ENCODE measurements at regions not wholly inside any gene's neighbourhood (a gene's known extent, or its start where the extent isn't known, plus 50 kb on each side); places are given as distances from the start of the nearest gene placed in this dataset.

DNA sequence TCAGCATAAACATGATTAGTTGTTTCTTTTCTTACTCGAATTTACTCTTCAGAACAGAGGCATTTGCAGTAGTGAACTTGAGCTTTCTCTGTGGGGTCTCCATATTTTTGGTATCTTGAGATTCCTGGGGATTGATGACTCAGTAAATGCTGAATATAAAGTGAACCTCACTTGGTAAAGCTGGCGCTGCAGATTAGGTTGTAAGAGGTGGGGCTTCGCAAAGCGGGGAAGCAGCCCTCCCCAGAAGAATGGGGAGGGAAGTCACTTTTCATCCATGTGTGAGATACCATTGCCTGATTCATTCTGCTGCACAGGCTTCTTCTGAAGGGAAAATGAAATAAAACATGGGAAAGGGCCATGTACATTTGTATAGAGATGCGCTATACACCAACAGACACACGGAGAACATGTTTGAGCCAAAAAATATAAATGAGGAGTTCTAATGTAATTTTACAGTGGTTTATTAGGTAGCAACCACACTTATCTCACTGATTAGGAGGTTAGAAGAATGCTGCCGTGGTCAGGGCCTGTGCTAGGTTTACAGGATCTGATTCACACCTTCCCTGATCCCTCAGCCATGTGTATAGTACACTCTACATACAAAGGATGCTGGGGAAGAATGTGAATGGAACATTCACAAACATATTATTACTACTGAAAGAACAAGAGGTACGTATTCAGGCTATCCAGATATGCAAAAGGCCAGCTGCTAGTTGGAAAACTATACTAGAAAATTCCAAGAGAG is 63.5 kb downstream of the DNTTIP2 start:
- ATAC-seq (ENCODE audit: low read depth in 2 of 2) (no peak), DNase-seq (no peak)
- H3K9me3 Mint-ChIP-seq: peaks cover 0 to 2% (median 0%) of the 10 kb centered on the region in 7 donors
- H3K27ac Mint-ChIP-seq: no peak overlapping the region
- H3K4me3 Mint-ChIP-seq: no peak overlapping the region
- Histone ChIP-seq H3K9me3 (ENCODE audit: control insufficient read depth in 2 of 2, low read length in 2 of 2) (no peaks in the 10 kb centered on the region), H3K36me3 (ENCODE audit: control insufficient read depth, insufficient read depth, low read length) (no peaks in the 10 kb centered on the region), H3K27ac (ENCODE audit: insufficient read depth, low read length, poor library complexity, severe bottlenecking) (no peak overlapping the region), H3K4me1 (ENCODE audit: control insufficient read depth, insufficient read depth, low read length, poor library complexity, severe bottlenecking) (peaks cover 6% of the 10 kb centered on the region), H3K27me3 (ENCODE audit: control insufficient read depth, insufficient read depth, low read length) (no peaks in the 10 kb centered on the region), H3K4me3 (ENCODE audit: low read depth, low read length) (no peak overlapping the region)
- peaks cover 0 to 16% (median 8%) of the 10 kb centered on the region in 4 donors for H3K4me1 Mint-ChIP-seq
- H3K27me3 Mint-ChIP-seq: peaks cover 4% of the 10 kb centered on the region
- H3K36me3 Mint-ChIP-seq: no peaks in the 10 kb centered on the region

DNA sequence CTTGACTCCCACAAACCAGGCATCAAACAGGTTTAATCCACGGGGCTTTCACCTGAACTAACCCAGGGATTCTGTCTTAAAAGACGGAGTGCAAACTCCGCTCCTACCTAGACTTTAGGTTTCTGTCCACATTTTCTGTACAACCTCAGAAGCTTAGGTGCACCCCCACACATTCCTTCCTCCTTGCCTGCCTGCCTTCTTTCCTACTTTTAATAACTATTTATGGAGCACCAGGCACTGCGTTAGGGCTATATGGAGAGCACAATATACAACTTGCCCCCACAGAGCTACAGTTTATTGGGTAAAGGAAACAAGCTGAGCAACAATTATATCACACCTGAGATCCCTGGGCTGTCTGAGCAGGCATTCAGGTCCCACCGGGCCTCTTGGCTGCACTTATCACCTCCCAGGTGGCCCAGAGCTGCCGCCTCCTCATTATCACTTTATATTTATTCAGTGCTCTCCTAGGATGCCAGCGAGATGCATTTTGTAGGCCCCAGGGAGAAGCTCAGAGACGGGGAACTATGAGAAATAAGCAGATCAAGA is 64.1 kb downstream of the DNTTIP2 start:
- ATAC-seq (ENCODE audit: low read depth in 2 of 2): no peak
- H3K4me1 ChIP-seq (ENCODE audit: control insufficient read depth, insufficient read depth, low read length, poor library complexity, severe bottlenecking): peaks cover 6% of the 10 kb centered on the region
- no peak for DNase-seq
- H3K9me3 ChIP-seq (ENCODE audit: control insufficient read depth in 2 of 2, low read length in 2 of 2): no peaks in the 10 kb centered on the region
- no peak overlapping the region for H3K27ac Mint-ChIP-seq
- no peaks in the 10 kb centered on the region for H3K36me3 ChIP-seq (ENCODE audit: control insufficient read depth, insufficient read depth, low read length)
- no peak overlapping the region for H3K27ac ChIP-seq (ENCODE audit: insufficient read depth, low read length, poor library complexity, severe bottlenecking)
- no peaks in the 10 kb centered on the region for H3K36me3 Mint-ChIP-seq
- H3K4me3 Mint-ChIP-seq: no peak overlapping the region
- peaks cover under 1% of the 10 kb centered on the region for H3K27me3 Mint-ChIP-seq
- H3K4me3 ChIP-seq (ENCODE audit: low read depth, low read length): no peak overlapping the region
- peaks cover 0 to 16% (median 8%) of the 10 kb centered on the region in 4 donors for H3K4me1 Mint-ChIP-seq
- H3K9me3 Mint-ChIP-seq: peaks cover 0 to 2% (median 0%) of the 10 kb centered on the region in 7 donors
- H3K27me3 ChIP-seq (ENCODE audit: control insufficient read depth, insufficient read depth, low read length): no peaks in the 10 kb centered on the region

DNA sequence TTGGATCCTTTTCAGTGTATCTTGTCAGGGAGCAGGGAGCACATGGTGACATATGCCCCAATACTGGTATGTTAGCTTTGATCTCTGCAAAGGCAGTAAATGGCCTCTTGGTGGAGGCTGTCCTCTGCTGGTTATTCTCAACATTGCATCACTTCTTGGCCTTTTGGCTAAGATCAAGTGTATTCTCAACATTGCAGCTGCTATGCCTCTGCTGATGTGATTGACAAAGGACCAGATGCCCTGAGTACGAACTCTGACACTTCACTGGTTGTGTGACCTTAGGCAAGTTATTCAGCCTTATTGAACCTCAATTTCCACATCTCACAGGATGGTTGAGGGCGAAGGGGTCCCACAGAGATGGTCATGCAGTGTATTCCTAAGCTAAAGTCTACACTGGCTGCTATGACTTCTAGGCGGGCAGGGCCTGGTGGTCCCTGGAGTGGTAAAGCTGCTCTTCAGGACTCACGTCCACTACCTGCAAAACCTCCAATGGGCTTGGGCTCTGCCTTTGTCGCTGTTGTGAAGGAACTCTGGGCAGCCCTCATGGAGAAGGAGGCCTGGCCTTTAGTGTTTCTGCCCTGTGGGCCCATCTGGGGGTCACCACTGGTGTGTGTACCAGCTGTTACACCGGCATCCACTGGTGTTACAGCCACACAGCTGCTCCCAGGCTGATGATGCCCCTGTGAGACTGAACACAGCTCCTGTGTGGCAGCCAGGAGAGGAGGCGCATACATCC is 64.8 kb downstream of the DNTTIP2 start:
- no peak overlapping the region for H3K4me3 ChIP-seq (ENCODE audit: low read depth, low read length)
- no peaks in the 10 kb centered on the region for H3K27me3 ChIP-seq (ENCODE audit: control insufficient read depth, insufficient read depth, low read length)
- no peaks in the 10 kb centered on the region for H3K36me3 Mint-ChIP-seq
- peaks cover 6% of the 10 kb centered on the region for H3K4me1 ChIP-seq (ENCODE audit: control insufficient read depth, insufficient read depth, low read length, poor library complexity, severe bottlenecking)
- H3K27ac Mint-ChIP-seq: no peak overlapping the region
- no peaks in the 10 kb centered on the region for H3K36me3 ChIP-seq (ENCODE audit: control insufficient read depth, insufficient read depth, low read length)
- H3K9me3 Mint-ChIP-seq: peaks cover 0 to 2% (median 0%) of the 10 kb centered on the region in 7 donors
- no peak overlapping the region for H3K4me3 Mint-ChIP-seq
- ATAC-seq (ENCODE audit: low read depth in 2 of 2) (peak in 1 of 2 donors; percentile 38), DNase-seq (peak in 2 of 3 donors; percentile 36 to 78)
- no peaks in the 10 kb centered on the region for H3K9me3 ChIP-seq (ENCODE audit: control insufficient read depth in 2 of 2, low read length in 2 of 2)
- H3K4me1 Mint-ChIP-seq: peaks cover 0 to 16% (median 8%) of the 10 kb centered on the region in 4 donors
- H3K27ac ChIP-seq (ENCODE audit: insufficient read depth, low read length, poor library complexity, severe bottlenecking): no peak overlapping the region
- no peaks in the 10 kb centered on the region for H3K27me3 Mint-ChIP-seq

DNA sequence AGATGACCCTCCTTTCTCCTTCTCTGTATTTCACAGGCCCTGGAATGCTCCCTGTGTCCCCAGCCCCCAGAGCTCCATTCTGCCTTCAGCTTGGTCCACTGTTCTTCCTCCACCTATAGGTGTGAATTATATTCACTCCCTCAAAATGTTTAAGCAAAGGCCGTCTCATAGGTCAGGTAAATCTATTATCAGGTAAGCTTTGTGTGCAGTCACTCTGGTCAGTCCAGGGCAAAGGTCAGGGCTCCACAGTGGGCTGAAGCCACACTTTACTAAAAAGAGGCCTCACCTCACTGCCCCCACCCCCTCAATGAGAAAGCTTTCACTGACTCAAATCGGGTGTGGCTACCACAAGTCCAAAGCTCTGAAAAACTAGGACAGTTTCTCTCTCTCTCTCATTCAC is 65.9 kb downstream of the DNTTIP2 start:
- H3K9me3 ChIP-seq (ENCODE audit: control insufficient read depth in 2 of 2, low read length in 2 of 2): no peaks in the 10 kb centered on the region
- H3K4me1 ChIP-seq (ENCODE audit: control insufficient read depth, insufficient read depth, low read length, poor library complexity, severe bottlenecking): peaks cover 2% of the 10 kb centered on the region
- no peaks in the 10 kb centered on the region for H3K36me3 Mint-ChIP-seq
- no peak overlapping the region for H3K4me3 ChIP-seq (ENCODE audit: low read depth, low read length)
- ATAC-seq (ENCODE audit: low read depth in 2 of 2) (no peak), DNase-seq (no peak)
- peaks cover 0 to 13% (median 3%) of the 10 kb centered on the region in 4 donors for H3K4me1 Mint-ChIP-seq
- peaks cover 0 to 5% (median 2%) of the 10 kb centered on the region in 7 donors for H3K9me3 Mint-ChIP-seq
- H3K27ac Mint-ChIP-seq: peak overlapping the region in 1 of 3 donors; percentile 27
- no peaks in the 10 kb centered on the region for H3K27me3 Mint-ChIP-seq
- no peak overlapping the region for H3K4me3 Mint-ChIP-seq
- H3K27me3 ChIP-seq (ENCODE audit: control insufficient read depth, insufficient read depth, low read length): no peaks in the 10 kb centered on the region
- no peaks in the 10 kb centered on the region for H3K36me3 ChIP-seq (ENCODE audit: control insufficient read depth, insufficient read depth, low read length)
- no peak overlapping the region for H3K27ac ChIP-seq (ENCODE audit: insufficient read depth, low read length, poor library complexity, severe bottlenecking)

DNA sequence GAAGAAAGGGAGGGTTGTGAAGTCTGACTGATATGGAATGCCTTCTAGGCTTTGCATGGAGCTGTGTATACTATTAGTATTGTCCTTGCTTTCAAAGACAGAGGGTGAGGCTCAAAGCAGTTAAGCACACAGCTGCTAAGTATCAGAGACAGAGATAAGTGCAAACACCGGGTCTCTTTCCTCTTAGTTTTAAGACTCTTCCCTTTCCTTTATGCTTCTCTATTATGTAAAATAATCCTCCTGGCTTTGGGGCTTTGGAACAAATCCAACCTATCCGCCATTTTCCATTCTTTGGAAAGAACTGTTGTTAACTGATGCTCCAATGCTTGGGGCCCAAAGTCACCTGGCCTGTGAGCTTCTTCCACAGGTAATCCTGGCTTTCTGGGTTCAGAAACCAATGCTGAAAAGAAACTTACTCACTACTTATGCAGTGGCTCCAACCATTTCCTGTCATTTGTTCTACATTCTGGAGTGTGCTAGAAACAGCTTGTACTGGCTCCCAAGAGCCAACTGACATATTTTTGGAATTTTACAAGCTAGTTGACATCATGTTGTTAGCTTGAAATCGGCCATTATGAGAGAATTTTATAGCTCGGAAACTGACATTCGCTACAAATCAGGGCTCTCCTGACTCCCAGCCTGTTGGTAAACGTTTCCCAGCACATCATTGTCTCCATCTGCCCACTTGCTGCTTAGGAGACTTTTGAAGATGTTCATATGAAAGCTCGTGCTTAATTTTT is 67.5 kb downstream of the DNTTIP2 start:
- H3K9me3 ChIP-seq (ENCODE audit: control insufficient read depth in 2 of 2, low read length in 2 of 2): no peaks in the 10 kb centered on the region
- H3K27ac Mint-ChIP-seq: peak overlapping the region in 1 of 3 donors; percentile 42
- no peaks in the 10 kb centered on the region for H3K36me3 ChIP-seq (ENCODE audit: control insufficient read depth, insufficient read depth, low read length)
- H3K9me3 Mint-ChIP-seq: peaks cover 0 to 6% (median 2%) of the 10 kb centered on the region in 7 donors
- no peak overlapping the region for H3K4me3 Mint-ChIP-seq
- ATAC-seq (ENCODE audit: low read depth in 2 of 2) (no peak), DNase-seq (no peak)
- no peak overlapping the region for H3K4me3 ChIP-seq (ENCODE audit: low read depth, low read length)
- H3K27me3 ChIP-seq (ENCODE audit: control insufficient read depth, insufficient read depth, low read length): no peaks in the 10 kb centered on the region
- H3K4me1 Mint-ChIP-seq: no peaks in the 10 kb centered on the region
- peaks cover 11% of the 10 kb centered on the region for H3K27me3 Mint-ChIP-seq
- H3K36me3 Mint-ChIP-seq: no peaks in the 10 kb centered on the region
- no peak overlapping the region for H3K27ac ChIP-seq (ENCODE audit: insufficient read depth, low read length, poor library complexity, severe bottlenecking)
- no peaks in the 10 kb centered on the region for H3K4me1 ChIP-seq (ENCODE audit: control insufficient read depth, insufficient read depth, low read length, poor library complexity, severe bottlenecking)

DNA sequence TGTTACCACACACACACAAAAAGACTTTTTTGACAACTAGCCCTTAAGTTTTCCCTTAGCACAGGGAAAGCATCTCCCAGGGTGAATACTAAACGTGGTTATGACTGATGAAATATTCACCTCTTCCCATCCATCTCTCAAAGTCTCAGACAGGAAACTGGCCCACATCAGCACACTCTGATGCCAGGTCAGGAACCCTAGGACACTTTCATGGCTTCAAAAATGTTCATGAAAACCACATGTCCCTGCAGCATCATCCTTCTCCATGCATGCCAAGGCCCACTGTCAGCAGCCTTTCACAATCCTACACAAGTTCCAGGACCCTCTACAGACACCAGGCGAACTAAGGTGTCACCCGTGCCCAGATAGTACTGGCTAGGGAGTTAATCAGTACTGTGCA is 68.7 kb downstream of the DNTTIP2 start:
- Mint-ChIP-seq H3K4me3 (no peak overlapping the region), H3K27ac (no peak overlapping the region), H3K27me3 (peaks cover 23% of the 10 kb centered on the region), H3K36me3 (no peaks in the 10 kb centered on the region), H3K9me3 (peaks cover 0 to 6% (median 2%) of the 10 kb centered on the region in 7 donors), H3K4me1 (no peaks in the 10 kb centered on the region)
- no peak for DNase-seq
- ATAC-seq (ENCODE audit: low read depth in 2 of 2): no peak
- H3K4me1 ChIP-seq (ENCODE audit: control insufficient read depth, insufficient read depth, low read length, poor library complexity, severe bottlenecking): no peaks in the 10 kb centered on the region
- H3K36me3 ChIP-seq (ENCODE audit: control insufficient read depth, insufficient read depth, low read length): no peaks in the 10 kb centered on the region
- H3K9me3 ChIP-seq (ENCODE audit: control insufficient read depth in 2 of 2, low read length in 2 of 2): no peaks in the 10 kb centered on the region
- H3K4me3 ChIP-seq (ENCODE audit: low read depth, low read length): no peak overlapping the region
- H3K27me3 ChIP-seq (ENCODE audit: control insufficient read depth, insufficient read depth, low read length): no peaks in the 10 kb centered on the region
- H3K27ac ChIP-seq (ENCODE audit: insufficient read depth, low read length, poor library complexity, severe bottlenecking): no peak overlapping the region

DNA sequence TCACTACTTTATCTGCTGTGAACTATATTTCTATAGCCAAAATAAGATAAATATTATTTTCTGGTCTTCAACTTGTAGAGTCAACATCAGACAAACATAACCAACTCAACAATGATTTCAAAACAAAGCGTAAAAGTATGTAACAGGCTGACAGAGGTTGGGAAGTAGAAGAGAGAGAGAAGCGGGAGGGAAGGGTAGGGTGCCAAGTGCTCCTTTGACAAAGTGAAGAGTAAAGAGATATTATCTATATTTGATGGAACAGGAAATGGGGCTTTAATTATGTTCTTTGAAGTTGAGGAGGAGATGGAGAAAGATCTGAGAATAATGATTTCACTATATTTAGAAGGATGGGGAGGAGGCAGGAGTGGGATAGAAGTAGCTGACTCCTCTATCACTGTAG is 70.1 kb downstream of the DNTTIP2 start:
- Mint-ChIP-seq H3K4me1 (no peaks in the 10 kb centered on the region), H3K36me3 (no peaks in the 10 kb centered on the region), H3K27ac (no peak overlapping the region), H3K27me3 (peaks cover 29% of the 10 kb centered on the region), H3K9me3 (peaks cover 0 to 6% (median 2%) of the 10 kb centered on the region in 7 donors), H3K4me3 (no peak overlapping the region)
- H3K4me1 ChIP-seq (ENCODE audit: control insufficient read depth, insufficient read depth, low read length, poor library complexity, severe bottlenecking): no peaks in the 10 kb centered on the region
- H3K27ac ChIP-seq (ENCODE audit: insufficient read depth, low read length, poor library complexity, severe bottlenecking): no peak overlapping the region
- ATAC-seq (ENCODE audit: low read depth in 2 of 2) (no peak), DNase-seq (no peak)
- no peaks in the 10 kb centered on the region for H3K36me3 ChIP-seq (ENCODE audit: control insufficient read depth, insufficient read depth, low read length)
- H3K27me3 ChIP-seq (ENCODE audit: control insufficient read depth, insufficient read depth, low read length): no peaks in the 10 kb centered on the region
- H3K9me3 ChIP-seq (ENCODE audit: control insufficient read depth in 2 of 2, low read length in 2 of 2): no peaks in the 10 kb centered on the region
- no peak overlapping the region for H3K4me3 ChIP-seq (ENCODE audit: low read depth, low read length)
